Activated CD8-positive, alpha-beta memory T cell treated with anti-CD3 and anti-CD28 coated beads for 36 hours (primary cell): ENCODE measurements at regions not wholly inside any gene's neighbourhood (a gene's known extent, or its start where the extent isn't known, plus 50 kb on each side); places are given as distances from the start of the nearest gene placed in this dataset.
"Not testable (repeated sequence)": the region's sequence is repeated elsewhere in the genome, so short reads cannot be mapped to it uniquely, and the experiment has no call there.

Source experiments
- CTCF ChIA-PET: fragments of 350-600 bp; sonication (Branson Sonifier 250); formaldehyde crosslinking; loops from one replicate; lab custom pipeline; 2021; ENCODE audit warnings: antibody characterized with exemption; lab: Charles Lee
- POLR2A ChIA-PET: fragments of 350-600 bp; sonication (Branson Sonifier 250); formaldehyde crosslinking; loops from one replicate; lab custom pipeline; 2021; ENCODE audit warnings: antibody characterized with exemption; lab: Charles Lee

- CTCF ChIA-PET = no interaction called here
- POLR2A ChIA-PET = no interaction called here
Observed at GRCh38 chr2:83291083-83291482, 1168.0 kb downstream of the SUCLG1 start.

- ChIA-PET POLR2A (no interaction called here), CTCF (no interaction called here)
Observed at GRCh38 chr2:83282841-83283240, 1176.2 kb downstream of the SUCLG1 start.

GRCh38 chr2:83282043-83282795 lies 1176.9 kb downstream of the SUCLG1 start:
- CTCF ChIA-PET = no interaction called here
- POLR2A ChIA-PET = no interaction called here

- ChIA-PET POLR2A (no interaction called here), CTCF (no interaction called here)
Observed at GRCh38 chr2:83280391-83280790, 1178.7 kb downstream of the SUCLG1 start.

GRCh38 chr2:83273322-83273721 lies 1185.8 kb downstream of the SUCLG1 start:
- ChIA-PET CTCF (no interaction called here), POLR2A (no interaction called here)

- CTCF ChIA-PET = no interaction called here
Observed at GRCh38 chr2:83261591-83262136, 1197.4 kb downstream of the SUCLG1 start.

GRCh38 chr2:83253848-83254247 lies 1205.2 kb downstream of the SUCLG1 start:
- CTCF ChIA-PET = no interaction called here
- POLR2A ChIA-PET = no interaction called here

More at GRCh38 chr2:83261591-83262136, 1197.4 kb downstream of the SUCLG1 start:
- POLR2A ChIA-PET = no interaction called here

- ChIA-PET POLR2A (no interaction called here), CTCF (no interaction called here)
Observed at GRCh38 chr2:83251321-83251872, 1207.7 kb downstream of the SUCLG1 start.

GRCh38 chr2:83245806-83246537 lies 1213.1 kb downstream of the SUCLG1 start:
- POLR2A ChIA-PET, CTCF ChIA-PET: not testable (repeated sequence)

GRCh38 chr2:83240611-83241010 lies 1218.5 kb downstream of the SUCLG1 start:
- POLR2A ChIA-PET = no interaction called here
- CTCF ChIA-PET = no interaction called here

GRCh38 chr2:83238111-83238510 lies 1221.0 kb downstream of the SUCLG1 start:
- POLR2A ChIA-PET = no interaction called here
- CTCF ChIA-PET = no interaction called here

- ChIA-PET CTCF (no interaction called here), POLR2A (no interaction called here)
Observed at GRCh38 chr2:83234246-83234645, 1224.8 kb downstream of the SUCLG1 start.

- CTCF ChIA-PET = no interaction called here
Observed at GRCh38 chr2:83233781-83234180, 1225.3 kb downstream of the SUCLG1 start.

GRCh38 chr2:83233326-83233725 lies 1225.8 kb downstream of the SUCLG1 start:
- ChIA-PET POLR2A (no interaction called here), CTCF (no interaction called here)

More at GRCh38 chr2:83233781-83234180, 1225.3 kb downstream of the SUCLG1 start:
- POLR2A ChIA-PET = no interaction called here

GRCh38 chr2:83229443-83229842 lies 1229.6 kb downstream of the SUCLG1 start:
- ChIA-PET CTCF (no interaction called here), POLR2A (no interaction called here)

GRCh38 chr2:83224591-83225200 lies 1234.4 kb downstream of the SUCLG1 start:
- CTCF ChIA-PET = no interaction called here

GRCh38 chr2:83221258-83221657 lies 1237.8 kb downstream of the SUCLG1 start:
- ChIA-PET POLR2A (no interaction called here), CTCF (no interaction called here)

More at GRCh38 chr2:83224591-83225200, 1234.4 kb downstream of the SUCLG1 start:
- POLR2A ChIA-PET = no interaction called here

- CTCF ChIA-PET = no interaction called here
- POLR2A ChIA-PET = no interaction called here
Observed at GRCh38 chr2:83217854-83218253, 1241.2 kb downstream of the SUCLG1 start.

- ChIA-PET POLR2A (no interaction called here), CTCF (no interaction called here)
Observed at GRCh38 chr2:83196225-83196624, 1262.9 kb downstream of the SUCLG1 start.

GRCh38 chr2:83191316-83191715 lies 1267.8 kb downstream of the SUCLG1 start:
- ChIA-PET POLR2A (no interaction called here), CTCF (no interaction called here)
